ENCODE measurements at regions not wholly inside any gene's neighbourhood (a gene's known extent, or its start where the extent isn't known, plus 50 kb on each side); places are given as distances from the start of the nearest gene placed in this dataset.

DNA sequence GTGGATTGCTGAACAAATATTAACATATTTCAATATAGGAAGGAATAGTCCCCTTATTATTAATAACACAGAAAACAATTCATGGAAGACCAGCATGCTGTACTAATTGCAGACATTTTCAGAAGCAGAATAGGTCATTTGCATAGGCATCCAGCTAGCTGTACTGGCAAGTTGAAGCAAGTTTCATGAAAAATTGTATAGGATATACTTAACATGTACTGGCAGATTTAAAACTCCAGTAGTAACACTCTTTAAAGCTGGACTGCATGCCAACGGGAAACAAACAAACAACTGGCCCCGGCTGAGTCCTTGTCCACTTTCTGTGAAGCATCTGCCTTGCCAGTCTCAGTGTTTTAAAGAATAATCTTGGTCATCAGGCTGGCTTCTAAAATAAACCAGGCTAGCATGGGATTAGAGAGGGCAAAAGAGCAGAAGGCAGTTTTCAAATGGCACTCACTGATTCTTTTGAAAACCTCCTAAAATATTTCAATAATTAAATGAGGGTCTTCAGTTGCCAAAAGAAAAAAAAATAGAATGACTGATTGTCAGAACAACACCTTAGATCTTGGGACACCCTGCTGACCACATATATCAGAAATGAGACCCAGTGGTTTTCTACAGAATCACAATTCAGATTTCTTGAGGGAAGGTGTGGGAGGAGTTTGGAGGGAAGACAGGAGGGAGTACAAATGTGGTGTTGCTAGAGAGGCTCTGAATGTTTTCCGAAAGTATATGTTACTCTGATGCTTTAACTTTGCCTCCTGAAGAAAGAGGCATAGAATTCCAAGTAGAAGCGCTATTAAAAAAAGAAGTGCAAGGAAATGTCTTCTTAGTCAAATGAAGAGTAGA lies 122.5 kb upstream of the KRAS start:
- Histone ChIP-seq H3K9me1 (ENCODE audit: control insufficient read depth, insufficient read depth, low read length) (no peaks in the 10 kb centered on the region), H3K27ac (ENCODE audit: extremely low read depth, low read depth, low read length) (no peak overlapping the region), H3K9me3 (replicated peaks; ENCODE audit: control insufficient read depth, insufficient read depth, low read depth, low read length) (no peaks in the 10 kb centered on the region), H3K36me3 (ENCODE audit: control insufficient read depth, insufficient read depth, low read length) (no peaks in the 10 kb centered on the region), H3K9ac (ENCODE audit: insufficient read depth in 1 of 2, low read depth in 2 of 2, low read length in 2 of 2) (no peak overlapping the region), H3K27me3 (ENCODE audit: control insufficient read depth in 2 of 2, insufficient read depth in 2 of 2, low read length in 2 of 2) (peaks cover 7 to 15% of the 10 kb centered on the region in 2 experiments), H3K4me3 (no peak overlapping the region), H2AFZ (ENCODE audit: low read depth, low read length) (no peak overlapping the region), H3K4me1 (replicated peaks in 1 of 2; ENCODE audit: control insufficient read depth in 2 of 2, insufficient read depth in 2 of 2, low read length in 2 of 2) (peaks cover 0 to 7% of the 10 kb centered on the region in 2 experiments; a peak in 2 of 5 replicates), H3K79me2 (ENCODE audit: control insufficient read depth, insufficient read depth, low read length) (no peaks in the 10 kb centered on the region), H4K20me1 (replicated peaks; ENCODE audit: control insufficient read depth, insufficient read depth, low read length) (no peaks in the 10 kb centered on the region), H3K4me2 (ENCODE audit: insufficient read depth, low read length) (no peak overlapping the region)
- in situ Hi-C loops (cut with MboI): no loop called here
- no peak for DNase-seq (ENCODE audit: extremely low read depth in 1 of 4, low spot score in 3 of 4)
- intact Hi-C loops (cut with micrococcal nuclease): no loop called here
- POLR2A ChIA-PET: interaction anchor here (1.0 to 1.1 kb wide), 2 partner anchors 8 to 11 kb away, joined by 3 to 6 read pairs; no protein-coding TSS in a partner anchor
- no peak for FAIRE-seq
- no TSS peak for BruUV-seq (replicated peaks)
- 1% methylated on average over 4 of the region's 4 CpGs for WGBS (ENCODE audit: insufficient coverage, low coverage, missing lambda C conversion rate)
- ATAC-seq: no peak
- CTCF ChIA-PET (ENCODE audit: low intra/inter-chr PET ratio): no interaction called here
- TF ChIP-seq GATA2 (CRISPR knock-in tag; IDR thresholded peaks at IDR 0.05) (no peak), CREM (IDR thresholded peaks at IDR 0.05; ENCODE audit: low read depth) (no peak), PRMT5 (CRISPR knock-in tag; IDR thresholded peaks at IDR 0.05) (no peak), MCM3 (IDR thresholded peaks at IDR 0.05) (no peak), RBM34 (IDR thresholded peaks at IDR 0.05; ENCODE audit: borderline replicate concordance, insufficient read depth, low read length) (no peak), NFE2L1 (tag; IDR thresholded peaks at IDR 0.05; ENCODE audit: borderline replicate concordance, low read depth) (no peak), POLR2G (IDR thresholded peaks at IDR 0.05; ENCODE audit: low read depth, low read length) (no peak), BCOR (IDR thresholded peaks at IDR 0.05) (no peak), CCAR2 (IDR thresholded peaks at IDR 0.05; ENCODE audit: low read depth, low read length) (no peak)
- TF ChIP-seq, protein P1, sequence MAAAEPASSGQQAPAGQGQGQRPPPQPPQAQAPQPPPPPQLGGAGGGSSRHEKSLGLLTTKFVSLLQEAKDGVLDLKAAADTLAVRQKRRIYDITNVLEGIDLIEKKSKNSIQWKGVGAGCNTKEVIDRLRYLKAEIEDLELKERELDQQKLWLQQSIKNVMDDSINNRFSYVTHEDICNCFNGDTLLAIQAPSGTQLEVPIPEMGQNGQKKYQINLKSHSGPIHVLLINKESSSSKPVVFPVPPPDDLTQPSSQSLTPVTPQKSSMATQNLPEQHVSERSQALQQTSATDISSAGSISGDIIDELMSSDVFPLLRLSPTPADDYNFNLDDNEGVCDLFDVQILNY (CRISPR knock-in tag; IDR thresholded peaks at IDR 0.05): no peak
